ENCODE measurements at regions not wholly inside any gene's neighbourhood (a gene's known extent, or its start where the extent isn't known, plus 50 kb on each side); places are given as distances from the start of the nearest gene placed in this dataset.

GRCh38 chr15:98025237-98025636 lies 64.7 kb downstream of the ARRDC4 start:
- in situ Hi-C loops (cut with HindIII; ENCODE audit: low pct_unique_long_range_greater_than_20kb, low sequenced_read_pairs) = no loop called here
- DNase-seq (ENCODE audit: low read depth) = peak; percentile 36

GRCh38 chr15:98034731-98035130 lies 74.2 kb downstream of the ARRDC4 start:
- no peak for DNase-seq (ENCODE audit: low read depth)
- in situ Hi-C loops (cut with HindIII; ENCODE audit: low pct_unique_long_range_greater_than_20kb, low sequenced_read_pairs) = no loop called here

GRCh38 chr15:98035134-98035533 lies 74.6 kb downstream of the ARRDC4 start:
- in situ Hi-C loops (cut with HindIII; ENCODE audit: low pct_unique_long_range_greater_than_20kb, low sequenced_read_pairs) = no loop called here

GRCh38 chr15:98035577-98036010 lies 75.1 kb downstream of the ARRDC4 start:
- in situ Hi-C loops (cut with HindIII; ENCODE audit: low pct_unique_long_range_greater_than_20kb, low sequenced_read_pairs) = no loop called here
- no peak for DNase-seq (ENCODE audit: low read depth)

More at GRCh38 chr15:98035134-98035533, 74.6 kb downstream of the ARRDC4 start:
- no peak for DNase-seq (ENCODE audit: low read depth)

- in situ Hi-C loops (cut with HindIII; ENCODE audit: low pct_unique_long_range_greater_than_20kb, low sequenced_read_pairs) = no loop called here
- DNase-seq (ENCODE audit: low read depth) = no peak
Measured at GRCh38 chr15:98039596-98039995, 79.1 kb downstream of the ARRDC4 start.

- DNase-seq (ENCODE audit: low read depth) = no peak
- in situ Hi-C loops (cut with HindIII; ENCODE audit: low pct_unique_long_range_greater_than_20kb, low sequenced_read_pairs) = no loop called here
Measured at GRCh38 chr15:98040146-98040545, 79.6 kb downstream of the ARRDC4 start.

- in situ Hi-C loops (cut with HindIII; ENCODE audit: low pct_unique_long_range_greater_than_20kb, low sequenced_read_pairs) = no loop called here
- no peak for DNase-seq (ENCODE audit: low read depth)
Measured at GRCh38 chr15:98043160-98044014, 82.9 kb downstream of the ARRDC4 start.

- in situ Hi-C loops (cut with HindIII; ENCODE audit: low pct_unique_long_range_greater_than_20kb, low sequenced_read_pairs) = no loop called here
- no peak for DNase-seq (ENCODE audit: low read depth)
Measured at GRCh38 chr15:98051734-98052133, 91.2 kb downstream of the ARRDC4 start.

- no peak for DNase-seq (ENCODE audit: low read depth)
- in situ Hi-C loops (cut with HindIII; ENCODE audit: low pct_unique_long_range_greater_than_20kb, low sequenced_read_pairs) = no loop called here
Measured at GRCh38 chr15:98057453-98057852, 97.0 kb downstream of the ARRDC4 start.

GRCh38 chr15:98062869-98063268 lies 102.4 kb downstream of the ARRDC4 start:
- in situ Hi-C loops (cut with HindIII; ENCODE audit: low pct_unique_long_range_greater_than_20kb, low sequenced_read_pairs) = no loop called here
- DNase-seq (ENCODE audit: low read depth) = no peak

- in situ Hi-C loops (cut with HindIII; ENCODE audit: low pct_unique_long_range_greater_than_20kb, low sequenced_read_pairs) = no loop called here
- no peak for DNase-seq (ENCODE audit: low read depth)
Measured at GRCh38 chr15:98063315-98063714, 102.8 kb downstream of the ARRDC4 start.

- no peak for DNase-seq (ENCODE audit: low read depth)
- in situ Hi-C loops (cut with HindIII; ENCODE audit: low pct_unique_long_range_greater_than_20kb, low sequenced_read_pairs) = no loop called here
Measured at GRCh38 chr15:98063871-98064270, 103.4 kb downstream of the ARRDC4 start.

GRCh38 chr15:98067339-98067738 lies 106.8 kb downstream of the ARRDC4 start:
- no peak for DNase-seq (ENCODE audit: low read depth)
- in situ Hi-C loops (cut with HindIII; ENCODE audit: low pct_unique_long_range_greater_than_20kb, low sequenced_read_pairs) = no loop called here

- no peak for DNase-seq (ENCODE audit: low read depth)
- in situ Hi-C loops (cut with HindIII; ENCODE audit: low pct_unique_long_range_greater_than_20kb, low sequenced_read_pairs) = no loop called here
Measured at GRCh38 chr15:98069256-98069655, 108.8 kb downstream of the ARRDC4 start.

- DNase-seq (ENCODE audit: low read depth) = no peak
- in situ Hi-C loops (cut with HindIII; ENCODE audit: low pct_unique_long_range_greater_than_20kb, low sequenced_read_pairs) = no loop called here
Measured at GRCh38 chr15:98070137-98070536, 109.6 kb downstream of the ARRDC4 start.

- in situ Hi-C loops (cut with HindIII; ENCODE audit: low pct_unique_long_range_greater_than_20kb, low sequenced_read_pairs) = no loop called here
- DNase-seq (ENCODE audit: low read depth) = no peak
Measured at GRCh38 chr15:98071786-98072185, 111.3 kb downstream of the ARRDC4 start.

GRCh38 chr15:98075441-98075840 lies 114.9 kb downstream of the ARRDC4 start:
- in situ Hi-C loops (cut with HindIII; ENCODE audit: low pct_unique_long_range_greater_than_20kb, low sequenced_read_pairs) = no loop called here
- DNase-seq (ENCODE audit: low read depth) = no peak

GRCh38 chr15:98076021-98076816 lies 115.7 kb downstream of the ARRDC4 start:
- DNase-seq (ENCODE audit: low read depth) = peak; percentile 41

GRCh38 chr15:98077186-98077585 lies 116.7 kb downstream of the ARRDC4 start:
- in situ Hi-C loops (cut with HindIII; ENCODE audit: low pct_unique_long_range_greater_than_20kb, low sequenced_read_pairs) = no loop called here
- DNase-seq (ENCODE audit: low read depth) = peak; percentile 62

More at GRCh38 chr15:98076021-98076816, 115.7 kb downstream of the ARRDC4 start:
- in situ Hi-C loops (cut with HindIII; ENCODE audit: low pct_unique_long_range_greater_than_20kb, low sequenced_read_pairs) = no loop called here
